ENCODE measurements at regions not wholly inside any gene's neighbourhood (a gene's known extent, or its start where the extent isn't known, plus 50 kb on each side); places are given as distances from the start of the nearest gene placed in this dataset.
A peak's percentile ranks its signal among the peaks of the same experiment; 100 is the strongest.
"Not testable (repeated sequence)": the region's sequence is repeated elsewhere in the genome, so short reads cannot be mapped to it uniquely, and the experiment has no call there.

DNA sequence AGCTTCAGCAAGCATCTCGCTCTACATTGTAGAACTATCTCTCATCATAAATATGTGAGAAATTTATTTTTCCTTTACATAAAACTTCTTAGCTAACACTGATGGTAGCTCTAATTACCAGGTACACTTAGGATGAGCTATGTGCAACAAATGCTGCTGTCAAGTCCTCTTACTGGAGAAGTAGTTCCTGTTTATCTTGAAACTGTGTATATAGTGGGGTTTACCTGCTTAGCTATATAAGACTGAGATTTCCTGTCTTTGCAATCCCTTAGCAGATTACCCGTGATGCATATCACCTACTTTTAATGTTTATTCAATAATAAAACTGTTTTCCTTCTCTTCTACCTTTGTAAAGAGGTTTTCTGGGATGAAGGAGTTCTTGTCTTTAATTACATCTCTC, 98.0 kb upstream of the USP15 start:
- no peak for DNase-seq (ENCODE audit: low spot score)
- in situ Hi-C loops (cut with HindIII; ENCODE audit: low sequenced_read_pairs), result no loop called here

DNA sequence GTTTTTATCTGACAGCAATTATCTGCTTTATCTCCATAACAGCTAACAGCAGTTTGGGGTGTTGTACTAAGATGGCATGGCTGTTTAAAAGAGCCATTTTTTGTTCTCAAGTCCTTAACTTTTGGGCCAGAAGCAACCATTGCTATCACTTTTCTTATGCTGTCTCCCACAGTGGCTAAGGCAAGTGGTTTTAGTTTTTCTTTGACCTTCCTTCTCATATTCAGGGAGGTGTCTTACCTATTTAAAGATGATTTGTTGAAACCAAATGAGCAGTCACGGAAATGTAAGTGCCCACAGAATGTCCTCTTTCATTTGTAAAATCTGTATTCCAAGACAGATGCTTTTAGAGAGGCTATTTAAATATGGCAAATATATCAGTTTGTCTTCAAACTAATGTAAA, 96.8 kb upstream of the USP15 start:
- in situ Hi-C loops (cut with HindIII; ENCODE audit: low sequenced_read_pairs), result no loop called here
- no peak for DNase-seq (ENCODE audit: low spot score)

DNA sequence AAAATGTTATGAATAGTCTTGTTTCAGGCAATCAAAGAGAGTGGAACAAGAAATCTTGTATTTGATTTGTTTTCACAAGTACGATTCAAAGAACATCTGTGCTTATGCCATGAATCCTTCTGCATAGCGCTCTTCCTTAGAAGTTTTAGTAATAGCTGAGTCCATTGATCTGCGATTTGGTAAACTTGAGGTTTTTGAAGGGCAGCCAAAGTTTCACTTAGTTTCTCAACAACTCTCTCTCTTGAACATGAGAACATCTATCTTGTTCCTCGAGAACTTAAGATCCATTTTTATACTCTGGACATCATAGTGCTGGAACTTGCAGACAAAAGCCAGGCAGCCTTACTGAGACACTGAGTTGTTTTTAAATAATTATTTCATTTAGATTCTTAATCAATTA, 96.2 kb upstream of the USP15 start:
- no peak for DNase-seq (ENCODE audit: low spot score)
- in situ Hi-C loops (cut with HindIII; ENCODE audit: low sequenced_read_pairs), result no loop called here

DNA sequence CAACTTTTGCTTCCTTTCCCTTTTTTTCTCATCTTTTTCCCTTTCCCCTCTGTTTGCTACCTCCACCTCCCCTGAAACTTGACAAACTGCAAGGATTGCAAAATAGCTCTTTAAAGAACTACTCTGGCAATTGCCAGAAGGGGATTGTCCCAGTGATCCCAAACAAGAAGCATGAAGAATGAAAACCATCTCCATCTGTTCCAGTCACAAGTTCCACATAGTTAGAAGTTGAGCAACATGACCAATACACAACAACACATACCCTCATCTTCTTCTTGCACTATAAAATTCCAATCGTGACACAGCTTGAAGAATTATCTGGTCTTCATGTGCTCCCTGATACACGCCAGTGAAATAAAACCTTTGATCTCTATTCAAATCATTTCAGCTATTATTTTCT, 93.7 kb upstream of the USP15 start:
- no peak for DNase-seq (ENCODE audit: low spot score)
- in situ Hi-C loops (cut with HindIII; ENCODE audit: low sequenced_read_pairs), result no loop called here

DNA sequence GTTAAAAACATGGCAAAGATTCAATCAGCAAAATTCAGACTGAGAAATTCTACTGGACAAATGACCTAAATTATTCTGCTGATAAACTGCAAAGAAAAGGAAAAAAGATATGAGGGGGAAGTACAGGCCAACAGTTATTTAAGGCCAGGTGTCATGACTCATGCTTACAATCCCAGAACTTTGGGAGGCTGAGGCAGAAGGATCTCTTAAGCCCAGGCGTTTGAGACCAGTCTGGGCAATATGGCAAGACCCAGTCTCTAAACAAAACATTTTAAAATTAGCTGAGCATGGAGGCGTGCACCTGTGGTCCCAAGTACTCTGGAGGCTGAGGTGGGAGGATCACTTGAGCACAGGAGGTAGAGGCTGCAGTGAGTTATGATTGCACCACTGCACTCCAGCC, 91.8 kb upstream of the USP15 start:
- DNase-seq (ENCODE audit: low spot score), result no peak
- in situ Hi-C loops (cut with HindIII; ENCODE audit: low sequenced_read_pairs), result no loop called here

DNA sequence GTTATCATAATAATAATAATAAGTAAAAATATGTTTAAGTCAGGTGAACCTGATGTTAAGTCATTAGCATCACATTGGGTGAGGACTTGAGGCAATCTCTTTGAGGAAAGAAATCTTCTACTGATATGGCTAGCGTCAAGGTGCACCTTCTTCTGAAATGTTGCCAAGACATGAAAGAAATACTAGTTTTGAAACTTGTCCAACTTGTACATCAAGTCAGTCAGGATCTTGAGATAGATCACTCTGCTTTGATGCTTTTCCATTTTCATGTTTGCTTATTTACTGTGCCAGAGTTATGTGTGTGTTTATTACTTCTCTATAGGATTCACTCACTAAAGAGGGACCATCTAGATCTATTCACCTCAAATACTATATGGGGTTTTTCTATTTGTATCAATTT, 90.0 kb upstream of the USP15 start:
- no peak for DNase-seq (ENCODE audit: low spot score)
- in situ Hi-C loops (cut with HindIII; ENCODE audit: low sequenced_read_pairs), result no loop called here

DNA sequence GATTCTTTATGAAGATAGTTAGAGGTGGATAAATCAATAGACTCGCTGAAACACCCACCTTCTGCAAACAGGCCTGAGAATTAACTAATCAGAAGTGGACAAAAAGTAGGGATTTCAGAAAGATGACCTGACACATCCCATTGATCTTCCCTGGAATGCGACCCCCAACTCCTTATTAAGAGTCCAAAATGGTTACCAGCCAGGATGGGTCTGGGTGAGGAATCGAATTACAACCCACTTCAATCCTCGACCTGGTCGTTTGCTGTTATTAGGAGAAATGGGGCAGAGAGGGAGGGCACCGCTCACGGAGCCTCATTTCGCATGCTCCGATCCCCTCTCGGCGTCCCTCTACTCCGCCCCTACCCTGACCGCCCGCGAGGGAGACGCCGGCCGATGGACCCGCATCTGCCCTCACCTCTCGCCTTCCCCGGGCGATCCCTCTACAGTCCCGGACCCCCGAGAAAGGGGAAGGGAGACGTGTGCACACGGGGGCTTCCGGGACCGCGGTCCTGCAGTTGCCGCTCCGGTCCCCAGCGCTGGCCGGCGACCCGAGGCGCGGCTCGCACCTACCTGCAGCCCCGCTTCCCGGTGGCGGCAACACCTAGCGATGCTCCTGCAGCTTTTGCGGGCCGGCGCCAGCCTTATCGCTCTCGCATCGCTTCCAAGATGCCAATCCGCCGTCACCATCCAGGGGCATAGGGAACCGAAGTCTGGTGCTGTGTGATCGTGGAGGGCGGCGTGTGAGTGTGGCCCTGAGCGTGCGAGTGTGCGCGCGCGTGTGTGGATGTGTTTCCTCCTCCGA, 69.3 kb upstream of the USP15 start:
- in situ Hi-C loops (cut with HindIII; ENCODE audit: low sequenced_read_pairs), result no loop called here
- DNase-seq (ENCODE audit: low spot score), result no peak

DNA sequence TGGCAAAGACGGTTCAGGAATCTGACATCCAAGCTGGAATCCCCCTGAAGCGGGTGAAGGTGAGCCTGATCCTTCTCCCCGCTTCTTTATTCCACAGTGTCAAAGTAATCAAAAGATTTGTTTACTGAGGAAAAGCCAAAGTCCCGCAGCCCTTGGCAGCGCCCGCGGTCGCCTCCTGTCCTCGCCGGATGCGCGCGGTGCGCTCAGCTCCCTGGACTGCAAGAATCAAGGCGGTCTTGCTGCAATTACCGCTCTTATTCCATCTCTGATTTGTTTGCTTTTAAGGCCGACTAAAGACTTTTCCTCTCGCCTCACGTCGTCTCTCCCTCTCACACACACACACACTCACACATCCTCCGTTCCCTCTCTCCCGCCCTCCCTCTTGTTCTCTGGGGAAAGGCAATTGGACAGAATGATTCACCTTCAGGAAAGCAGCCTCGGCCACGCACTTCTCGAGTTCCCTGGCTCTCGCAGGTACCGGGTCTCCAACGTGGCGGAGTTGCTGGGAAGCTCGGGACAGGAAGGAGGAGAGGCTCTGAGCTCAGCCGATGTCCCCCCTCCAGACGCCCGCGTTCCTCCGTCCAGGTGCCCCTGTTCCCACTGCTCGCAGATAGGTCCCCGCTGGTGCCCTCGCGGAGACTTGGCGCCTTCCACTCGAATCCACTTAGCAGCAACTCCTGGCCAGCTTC, 68.6 kb upstream of the USP15 start:
- DNase-seq (ENCODE audit: low spot score), result no peak
- in situ Hi-C loops (cut with HindIII; ENCODE audit: low sequenced_read_pairs), result no loop called here

DNA sequence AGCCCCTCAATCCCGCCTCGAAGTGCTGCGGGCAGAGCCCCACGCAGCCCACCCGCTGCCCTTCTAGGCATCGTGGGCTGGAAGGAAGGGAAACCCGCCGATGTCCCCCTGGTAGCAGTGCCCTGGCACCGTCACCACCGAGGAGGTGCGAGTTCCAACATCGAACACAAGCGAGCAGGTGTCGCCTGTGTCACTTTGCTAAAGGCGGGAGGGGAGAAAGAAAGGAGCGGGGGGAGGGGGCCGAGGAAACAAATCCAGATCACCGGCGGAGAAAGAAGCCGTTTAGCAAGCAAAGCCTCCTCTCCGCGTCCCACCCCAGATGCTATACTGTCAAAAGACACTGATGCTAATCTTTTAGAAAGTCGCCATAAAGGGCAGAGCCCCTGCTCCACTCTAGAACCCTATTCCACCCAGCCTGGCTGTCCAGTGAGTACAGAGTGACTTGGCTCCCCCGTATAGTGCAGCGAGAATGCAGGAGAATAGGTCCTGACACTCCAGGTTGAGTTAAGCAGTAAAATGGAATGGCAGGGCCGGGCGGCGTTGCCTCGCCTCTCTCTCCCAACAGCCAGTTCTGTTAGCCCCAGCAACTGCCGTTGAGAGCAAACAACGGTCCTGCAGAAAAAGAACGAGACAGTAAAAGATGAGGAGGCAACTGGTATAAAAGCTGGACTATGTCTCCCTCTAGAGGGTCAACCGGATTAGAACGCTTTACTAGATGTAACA, 67.9 kb upstream of the USP15 start:
- in situ Hi-C loops (cut with HindIII; ENCODE audit: low sequenced_read_pairs), result no loop called here
- peak; percentile 75 for DNase-seq (ENCODE audit: low spot score)

DNA sequence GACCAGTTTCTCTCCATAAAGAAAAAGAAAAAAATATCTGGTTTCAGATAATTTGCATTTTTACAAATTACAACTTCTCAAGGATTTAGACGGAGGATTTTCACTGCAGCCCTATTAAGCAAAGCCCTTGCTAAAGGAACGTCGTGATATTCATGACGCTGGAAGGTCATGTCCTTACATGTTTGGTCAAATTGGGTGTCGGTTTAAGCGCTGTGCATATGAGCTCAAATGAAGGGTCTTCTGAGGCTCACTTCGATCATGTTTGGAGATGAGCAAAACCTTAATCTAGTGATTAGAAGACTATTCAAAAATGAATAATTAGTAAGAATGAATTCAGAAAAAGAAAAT, 67.3 kb upstream of the USP15 start:
- DNase-seq (ENCODE audit: low spot score), result no peak
- in situ Hi-C loops (cut with HindIII; ENCODE audit: low sequenced_read_pairs), result no loop called here

DNA sequence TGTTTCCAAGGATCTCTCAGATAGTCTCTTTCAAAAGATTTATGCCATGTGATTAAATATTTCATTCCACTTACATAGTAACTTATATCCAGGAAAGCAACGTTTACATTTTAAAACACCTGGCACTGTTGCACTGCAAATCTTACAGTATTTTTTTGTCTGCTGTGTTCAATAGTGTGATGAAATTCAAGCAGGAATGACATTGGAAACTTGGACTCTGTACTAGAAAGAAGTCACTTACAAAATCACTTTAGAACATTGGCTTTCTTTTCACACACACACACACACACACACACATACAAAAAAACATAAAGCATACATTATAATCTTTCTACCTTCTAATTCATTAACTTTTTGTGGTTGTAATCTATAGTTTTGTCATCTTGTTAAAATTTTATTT, 66.2 kb upstream of the USP15 start:
- in situ Hi-C loops (cut with HindIII; ENCODE audit: low sequenced_read_pairs), result no loop called here
- no peak for DNase-seq (ENCODE audit: low spot score)

DNA sequence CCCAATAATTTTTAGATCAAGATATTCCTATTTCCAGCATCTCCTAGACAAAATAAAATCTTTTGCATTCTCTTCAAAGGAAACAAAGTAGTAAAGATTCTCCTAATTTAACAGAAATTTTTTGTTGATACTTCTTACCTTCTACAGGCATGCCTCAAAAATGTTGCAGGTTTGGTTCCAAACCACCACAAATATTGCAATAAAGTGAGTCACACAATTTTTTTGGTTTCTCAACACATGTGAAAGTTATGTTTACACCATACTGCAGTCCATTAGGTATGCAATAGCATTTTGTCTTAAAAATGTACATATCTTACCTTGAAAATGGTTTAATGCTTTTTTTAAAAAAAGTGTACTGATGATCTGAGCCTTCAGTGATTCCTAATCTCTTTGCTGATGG, 65.6 kb upstream of the USP15 start:
- no peak for DNase-seq (ENCODE audit: low spot score)
- in situ Hi-C loops (cut with HindIII; ENCODE audit: low sequenced_read_pairs), result no loop called here

DNA sequence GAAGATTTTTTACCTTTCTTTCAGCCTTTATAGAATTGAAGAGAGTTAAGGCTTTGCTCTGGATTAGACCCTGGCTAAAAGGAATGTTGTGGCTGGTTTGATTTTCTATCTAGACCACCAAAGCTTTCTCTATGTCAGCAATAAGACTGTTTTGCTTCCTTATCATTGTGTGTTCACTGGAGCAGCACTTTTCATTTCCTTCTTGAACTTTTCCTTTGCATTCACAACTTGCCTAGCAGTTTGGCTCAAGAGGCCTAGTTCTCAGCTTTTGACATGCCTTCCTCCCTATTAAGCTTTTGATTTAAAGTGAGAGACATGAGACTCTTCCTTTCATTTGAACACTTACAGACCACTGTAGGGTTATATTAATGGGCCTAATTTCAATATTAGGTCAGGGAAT, 64.1 kb upstream of the USP15 start:
- no peak for DNase-seq (ENCODE audit: low spot score)
- in situ Hi-C loops (cut with HindIII; ENCODE audit: low sequenced_read_pairs), result no loop called here

DNA sequence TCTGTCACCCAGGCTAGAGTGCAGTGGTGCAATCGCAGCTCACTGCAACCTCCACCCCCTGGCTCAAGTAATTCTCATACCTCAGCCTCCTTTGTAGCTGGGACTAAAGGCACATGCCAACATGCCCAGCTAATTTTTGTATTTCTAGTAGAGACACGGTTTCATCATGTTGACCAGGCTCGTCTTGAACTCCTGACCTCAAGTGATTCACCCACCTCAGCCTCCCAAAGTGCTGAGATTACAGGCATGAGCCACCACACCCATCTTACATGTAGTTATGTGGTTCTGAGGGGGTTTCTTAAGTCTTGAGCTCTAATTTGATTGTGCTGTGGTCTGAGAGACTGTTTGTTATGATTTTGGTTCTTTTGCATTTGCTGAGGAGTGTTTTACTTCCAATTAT, 57.3 kb upstream of the USP15 start:
- in situ Hi-C loops (cut with HindIII; ENCODE audit: low sequenced_read_pairs); DNase-seq (ENCODE audit: low spot score): not testable (repeated sequence)

DNA sequence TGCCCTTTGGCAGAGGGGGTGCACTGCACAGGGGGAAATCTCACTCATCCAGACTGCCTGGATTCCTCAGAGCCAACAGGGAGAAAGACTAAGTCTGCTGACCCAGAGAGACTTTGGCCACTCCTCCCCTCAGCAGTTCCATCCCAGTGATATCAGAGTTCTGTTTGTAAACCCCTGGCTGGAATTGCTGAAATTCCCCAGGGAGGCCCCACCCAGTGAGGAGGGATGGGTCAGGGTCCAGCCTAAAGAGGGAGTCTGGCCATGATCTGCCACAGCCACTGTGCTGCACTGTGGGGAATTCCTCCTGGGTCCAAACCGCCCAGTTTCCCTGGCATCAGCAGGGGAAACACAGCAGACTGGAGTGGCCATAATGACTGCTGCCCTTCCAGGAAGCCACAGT, 54.9 kb upstream of the USP15 start:
- no peak for DNase-seq (ENCODE audit: low spot score)
- in situ Hi-C loops (cut with HindIII; ENCODE audit: low sequenced_read_pairs), result no loop called here

DNA sequence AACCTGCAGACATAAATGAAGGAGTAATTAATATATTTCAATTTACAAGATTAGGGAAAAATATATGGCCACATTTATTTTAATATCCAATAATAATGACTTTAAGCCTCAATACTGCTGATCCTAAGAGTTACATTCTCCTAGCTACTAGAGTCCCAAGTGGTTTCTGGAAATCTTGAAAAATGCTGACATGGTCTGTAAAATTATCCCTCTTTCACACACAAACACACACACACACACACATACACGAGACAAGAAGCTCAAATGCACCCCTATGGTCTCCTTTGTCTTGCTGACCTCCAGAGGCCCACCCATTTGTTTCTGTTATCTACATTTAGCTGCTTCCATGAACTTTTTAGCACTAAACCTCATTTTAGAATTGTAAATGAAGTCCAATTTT, 53.0 kb upstream of the USP15 start:
- DNase-seq (ENCODE audit: low spot score), result no peak
- in situ Hi-C loops (cut with HindIII; ENCODE audit: low sequenced_read_pairs), result no loop called here

All from G401 (cell line).